ENCODE measurements at regions not wholly inside any gene's neighbourhood (a gene's known extent, or its start where the extent isn't known, plus 50 kb on each side); places are given as distances from the start of the nearest gene placed in this dataset.

DNA sequence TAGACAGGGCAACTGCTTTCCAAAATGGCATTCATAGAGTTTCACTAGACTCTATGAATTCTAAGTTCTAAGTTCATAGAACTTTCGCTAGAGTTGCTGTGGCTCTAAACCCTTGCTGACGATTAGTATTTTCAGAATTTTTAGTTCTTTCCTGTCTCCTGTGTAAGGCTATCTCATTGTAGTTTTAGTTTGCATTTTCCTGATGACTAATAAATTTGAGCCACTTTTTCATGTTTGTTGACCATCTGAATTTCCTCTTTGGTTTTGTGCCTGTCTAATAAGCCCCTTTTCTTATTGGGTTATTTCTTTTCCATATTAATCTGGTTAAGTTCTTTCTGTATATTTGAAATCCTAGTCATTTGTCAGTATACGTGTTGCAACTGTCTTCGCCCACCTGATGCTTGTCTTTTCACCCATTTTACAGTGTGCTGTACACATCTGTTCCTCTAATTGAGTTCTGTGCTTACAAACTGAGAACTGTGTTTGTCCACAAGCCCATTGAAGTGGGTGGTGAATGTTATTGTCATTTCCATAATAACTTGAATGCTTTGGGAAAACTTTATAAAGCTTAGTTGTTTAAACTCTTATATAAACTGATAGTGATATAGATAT, 177.7 kb upstream of the CDYL start:
- no peaks in the 10 kb centered on the region for H3K4me1 ChIP-seq (ENCODE audit: control insufficient read depth in 1 of 2, insufficient read depth in 2 of 2, low read length in 2 of 2)
- no peak overlapping the region for H3K27ac ChIP-seq (ENCODE audit: low read length)
- no peaks in the 10 kb centered on the region for H3K27me3 ChIP-seq (ENCODE audit: low read depth, low read length)
- H3K4me3 ChIP-seq (ENCODE audit: low read depth in 1 of 2, low read length in 2 of 2), result no peak overlapping the region
- no peaks in the 10 kb centered on the region for H3K36me3 ChIP-seq (ENCODE audit: control insufficient read depth in 1 of 2, insufficient read depth in 2 of 2, low read length in 2 of 2)
- H3K9me3 ChIP-seq (ENCODE audit: control insufficient read depth in 1 of 2, low read length in 2 of 2), result no peaks in the 10 kb centered on the region

DNA sequence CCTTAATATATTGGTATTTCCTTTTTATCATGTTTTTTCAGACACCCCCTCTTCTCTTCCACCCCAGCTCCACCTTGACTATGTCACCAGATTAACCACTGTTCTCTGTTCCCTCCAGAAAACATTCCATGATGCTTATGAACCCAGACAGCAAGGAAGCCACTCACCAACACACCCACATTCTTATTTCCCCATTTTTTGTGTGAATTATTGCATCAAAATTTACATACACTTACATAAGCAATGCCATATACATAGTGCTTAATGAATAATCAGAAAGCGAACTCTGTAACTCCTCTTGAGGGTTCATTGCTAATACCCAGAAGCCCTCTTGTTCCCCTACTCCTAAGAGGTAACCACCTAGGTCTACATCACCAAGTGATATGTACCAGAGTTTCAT, 182.3 kb upstream of the CDYL start:
- H3K27ac ChIP-seq (ENCODE audit: low read length), result no peak overlapping the region
- H3K27me3 ChIP-seq (ENCODE audit: low read depth, low read length), result no peaks in the 10 kb centered on the region
- no peaks in the 10 kb centered on the region for H3K36me3 ChIP-seq (ENCODE audit: control insufficient read depth in 1 of 2, insufficient read depth in 2 of 2, low read length in 2 of 2)
- H3K4me3 ChIP-seq (ENCODE audit: low read depth in 1 of 2, low read length in 2 of 2), result no peak overlapping the region
- H3K9me3 ChIP-seq (ENCODE audit: control insufficient read depth in 1 of 2, low read length in 2 of 2), result no peaks in the 10 kb centered on the region
- H3K4me1 ChIP-seq (ENCODE audit: control insufficient read depth in 1 of 2, insufficient read depth in 2 of 2, low read length in 2 of 2), result no peaks in the 10 kb centered on the region

DNA sequence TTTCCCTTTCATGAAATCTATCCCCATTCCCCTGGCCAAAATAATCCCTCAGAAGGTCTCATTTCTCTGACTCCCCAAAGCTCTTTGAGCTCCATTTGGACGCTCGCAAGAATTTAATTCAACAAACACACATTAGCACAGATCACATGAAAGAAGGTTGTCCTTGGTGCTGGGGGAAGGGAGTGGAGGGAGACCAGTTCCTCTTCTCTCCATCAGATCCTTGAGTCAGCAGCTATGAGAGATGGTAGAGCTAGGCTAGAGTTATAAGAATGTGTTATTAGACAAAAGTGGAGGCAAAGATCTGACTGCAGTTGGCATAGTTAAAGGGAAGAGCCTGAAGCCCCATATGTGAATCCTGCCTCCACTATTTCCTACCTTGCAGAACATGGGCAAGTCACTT, 184.2 kb upstream of the CDYL start:
- no peaks in the 10 kb centered on the region for H3K36me3 ChIP-seq (ENCODE audit: control insufficient read depth in 1 of 2, insufficient read depth in 2 of 2, low read length in 2 of 2)
- H3K9me3 ChIP-seq (ENCODE audit: control insufficient read depth in 1 of 2, low read length in 2 of 2), result no peaks in the 10 kb centered on the region
- no peaks in the 10 kb centered on the region for H3K27me3 ChIP-seq (ENCODE audit: low read depth, low read length)
- H3K4me1 ChIP-seq (ENCODE audit: control insufficient read depth in 1 of 2, insufficient read depth in 2 of 2, low read length in 2 of 2), result no peaks in the 10 kb centered on the region
- H3K27ac ChIP-seq (ENCODE audit: low read length), result no peak overlapping the region
- no peak overlapping the region for H3K4me3 ChIP-seq (ENCODE audit: low read depth in 1 of 2, low read length in 2 of 2)

DNA sequence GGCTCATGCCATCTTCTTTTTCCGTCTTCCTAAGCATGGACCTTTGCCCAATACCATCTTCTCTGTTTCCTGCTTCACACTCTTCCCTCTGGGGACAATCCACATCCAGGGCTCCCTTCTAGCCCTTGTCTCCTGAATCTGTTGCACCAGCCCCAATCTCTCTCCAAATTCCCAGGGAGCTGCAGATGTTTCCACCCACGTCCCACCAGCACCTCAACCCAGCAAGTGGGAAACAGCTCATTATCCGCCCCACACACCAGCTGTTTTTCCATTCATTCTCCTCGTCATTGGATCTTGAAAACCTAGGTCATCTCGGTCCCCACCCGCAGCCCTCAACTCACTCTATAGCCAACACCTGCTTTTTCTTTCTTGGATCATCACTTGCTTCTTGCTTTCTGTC, 185.0 kb upstream of the CDYL start:
- H3K4me1 ChIP-seq (ENCODE audit: control insufficient read depth in 1 of 2, insufficient read depth in 2 of 2, low read length in 2 of 2), result no peaks in the 10 kb centered on the region
- no peak overlapping the region for H3K27ac ChIP-seq (ENCODE audit: low read length)
- no peaks in the 10 kb centered on the region for H3K9me3 ChIP-seq (ENCODE audit: control insufficient read depth in 1 of 2, low read length in 2 of 2)
- H3K27me3 ChIP-seq (ENCODE audit: low read depth, low read length), result no peaks in the 10 kb centered on the region
- no peak overlapping the region for H3K4me3 ChIP-seq (ENCODE audit: low read depth in 1 of 2, low read length in 2 of 2)
- H3K36me3 ChIP-seq (ENCODE audit: control insufficient read depth in 1 of 2, insufficient read depth in 2 of 2, low read length in 2 of 2), result no peaks in the 10 kb centered on the region

DNA sequence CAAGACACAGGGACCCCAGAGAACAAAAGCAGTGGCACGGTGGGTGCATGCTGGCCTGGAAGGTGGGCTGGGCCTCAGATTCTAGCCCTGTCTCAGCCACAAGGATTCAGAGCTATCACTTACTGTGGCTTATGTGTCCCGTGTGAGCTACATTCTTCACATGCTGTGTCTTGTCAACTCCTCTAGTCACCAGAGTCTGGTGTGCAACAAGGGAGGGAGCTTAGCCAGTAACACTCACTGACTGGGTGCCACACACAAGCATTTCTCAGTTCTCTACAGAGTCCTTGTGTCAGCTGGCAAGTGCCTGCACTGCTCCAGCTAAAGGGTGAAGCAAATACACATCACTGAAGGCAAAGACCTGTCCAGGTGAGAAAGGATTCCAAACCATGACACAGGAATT, 186.9 kb upstream of the CDYL start:
- Histone ChIP-seq H3K9me3 (ENCODE audit: control insufficient read depth in 1 of 2, low read length in 2 of 2) (no peaks in the 10 kb centered on the region), H3K4me1 (ENCODE audit: control insufficient read depth in 1 of 2, insufficient read depth in 2 of 2, low read length in 2 of 2) (no peaks in the 10 kb centered on the region), H3K27me3 (ENCODE audit: low read depth, low read length) (no peaks in the 10 kb centered on the region), H3K27ac (ENCODE audit: low read length) (no peak overlapping the region), H3K4me3 (ENCODE audit: low read depth in 1 of 2, low read length in 2 of 2) (no peak overlapping the region), H3K36me3 (ENCODE audit: control insufficient read depth in 1 of 2, insufficient read depth in 2 of 2, low read length in 2 of 2) (no peaks in the 10 kb centered on the region)

DNA sequence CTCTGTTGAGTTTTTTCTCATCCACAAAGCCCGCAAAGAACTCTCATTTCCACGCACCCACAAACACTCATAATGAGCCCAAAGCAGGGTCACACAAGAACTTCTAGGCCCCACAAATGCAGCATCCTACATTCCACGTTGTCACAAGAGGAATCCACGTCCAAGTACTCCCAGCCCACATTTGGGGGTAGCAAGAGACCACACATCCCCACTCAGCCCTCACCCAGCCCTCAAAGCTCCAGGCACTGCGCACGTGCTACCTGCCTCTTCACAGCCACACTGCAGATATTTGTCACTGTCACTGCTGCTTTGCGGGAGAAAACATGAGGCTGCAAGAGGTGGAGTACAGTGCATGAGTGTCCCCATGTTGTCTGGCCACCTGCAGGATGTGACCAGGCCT, 187.6 kb upstream of the CDYL start:
- no peaks in the 10 kb centered on the region for H3K4me1 ChIP-seq (ENCODE audit: control insufficient read depth in 1 of 2, insufficient read depth in 2 of 2, low read length in 2 of 2)
- no peak overlapping the region for H3K27ac ChIP-seq (ENCODE audit: low read length)
- no peaks in the 10 kb centered on the region for H3K27me3 ChIP-seq (ENCODE audit: low read depth, low read length)
- no peaks in the 10 kb centered on the region for H3K9me3 ChIP-seq (ENCODE audit: control insufficient read depth in 1 of 2, low read length in 2 of 2)
- H3K4me3 ChIP-seq (ENCODE audit: low read depth in 1 of 2, low read length in 2 of 2), result no peak overlapping the region
- no peaks in the 10 kb centered on the region for H3K36me3 ChIP-seq (ENCODE audit: control insufficient read depth in 1 of 2, insufficient read depth in 2 of 2, low read length in 2 of 2)

DNA sequence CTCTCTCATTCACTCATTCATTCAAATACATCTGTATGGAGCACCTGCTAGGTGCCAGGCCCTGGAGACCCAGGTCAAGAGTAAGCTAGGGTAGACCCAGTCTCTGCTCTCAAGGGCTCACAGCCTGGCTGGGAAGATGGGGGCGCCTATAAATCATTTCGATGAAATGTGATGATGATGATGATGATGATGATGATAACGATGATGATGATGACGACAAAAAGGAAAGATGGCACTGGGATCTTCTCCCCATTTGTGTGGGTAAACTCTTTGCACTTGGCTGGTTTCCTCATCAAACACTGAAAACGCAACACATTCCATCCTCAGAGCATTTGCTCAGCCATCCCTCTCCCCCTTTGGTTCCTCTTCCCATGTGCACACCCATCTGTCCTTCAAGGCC, 188.0 kb upstream of the CDYL start:
- Histone ChIP-seq H3K27ac (ENCODE audit: low read length) (no peak overlapping the region), H3K36me3 (ENCODE audit: control insufficient read depth in 1 of 2, insufficient read depth in 2 of 2, low read length in 2 of 2) (no peaks in the 10 kb centered on the region), H3K9me3 (ENCODE audit: control insufficient read depth in 1 of 2, low read length in 2 of 2) (no peaks in the 10 kb centered on the region), H3K27me3 (ENCODE audit: low read depth, low read length) (no peaks in the 10 kb centered on the region), H3K4me3 (ENCODE audit: low read depth in 1 of 2, low read length in 2 of 2) (no peak overlapping the region), H3K4me1 (ENCODE audit: control insufficient read depth in 1 of 2, insufficient read depth in 2 of 2, low read length in 2 of 2) (no peaks in the 10 kb centered on the region)

DNA sequence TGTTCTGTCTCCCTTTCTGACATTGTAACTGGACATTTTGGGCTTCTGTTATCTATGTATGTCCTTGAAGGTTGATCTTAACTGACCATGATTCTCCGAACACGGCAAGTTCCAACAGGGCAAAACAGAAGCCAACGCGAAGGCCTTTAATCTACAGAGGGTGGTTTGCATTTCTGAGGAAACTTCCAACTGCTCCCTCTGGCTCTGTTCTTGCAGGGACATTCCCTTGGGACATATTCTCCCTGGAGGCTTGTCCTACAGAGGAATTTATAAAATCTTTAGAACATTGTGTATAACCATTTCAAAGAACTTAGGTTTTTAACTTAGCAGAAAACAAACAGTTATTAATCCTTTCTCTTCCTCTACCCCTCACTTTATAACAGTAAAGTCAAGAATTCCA, 189.0 kb upstream of the CDYL start:
- H3K36me3 ChIP-seq (ENCODE audit: control insufficient read depth in 1 of 2, insufficient read depth in 2 of 2, low read length in 2 of 2), result no peaks in the 10 kb centered on the region
- H3K9me3 ChIP-seq (ENCODE audit: control insufficient read depth in 1 of 2, low read length in 2 of 2), result no peaks in the 10 kb centered on the region
- no peaks in the 10 kb centered on the region for H3K27me3 ChIP-seq (ENCODE audit: low read depth, low read length)
- no peak overlapping the region for H3K4me3 ChIP-seq (ENCODE audit: low read depth in 1 of 2, low read length in 2 of 2)
- peaks cover 0 to under 1% of the 10 kb centered on the region in 2 donors for H3K4me1 ChIP-seq (ENCODE audit: control insufficient read depth in 1 of 2, insufficient read depth in 2 of 2, low read length in 2 of 2)
- no peak overlapping the region for H3K27ac ChIP-seq (ENCODE audit: low read length)

DNA sequence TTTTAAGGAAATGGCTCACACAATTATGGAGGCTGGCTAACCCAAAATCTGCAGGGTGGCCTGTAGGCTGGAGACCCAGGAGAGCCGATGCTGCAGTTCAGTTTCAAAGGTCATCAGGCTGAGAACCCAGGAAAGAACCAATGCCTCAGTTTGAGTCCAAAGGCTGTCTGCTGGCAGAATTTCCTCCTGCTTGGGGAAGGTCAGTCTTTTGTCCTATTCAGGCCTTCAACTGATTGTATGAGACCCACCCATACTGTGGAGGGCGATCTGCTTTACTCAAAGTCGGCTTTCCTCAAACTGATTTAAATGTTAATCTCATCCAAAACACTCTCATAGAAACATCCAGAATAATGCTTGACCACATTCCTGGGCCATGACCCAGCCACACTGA, 189.7 kb upstream of the CDYL start:
- Histone ChIP-seq H3K9me3 (ENCODE audit: control insufficient read depth in 1 of 2, low read length in 2 of 2) (no peaks in the 10 kb centered on the region), H3K4me1 (ENCODE audit: control insufficient read depth in 1 of 2, insufficient read depth in 2 of 2, low read length in 2 of 2) (peaks cover 0 to 5% of the 10 kb centered on the region in 2 donors), H3K4me3 (ENCODE audit: low read depth in 1 of 2, low read length in 2 of 2) (no peak overlapping the region), H3K27ac (ENCODE audit: low read length) (no peak overlapping the region), H3K36me3 (ENCODE audit: control insufficient read depth in 1 of 2, insufficient read depth in 2 of 2, low read length in 2 of 2) (no peaks in the 10 kb centered on the region), H3K27me3 (ENCODE audit: low read depth, low read length) (no peaks in the 10 kb centered on the region)

DNA sequence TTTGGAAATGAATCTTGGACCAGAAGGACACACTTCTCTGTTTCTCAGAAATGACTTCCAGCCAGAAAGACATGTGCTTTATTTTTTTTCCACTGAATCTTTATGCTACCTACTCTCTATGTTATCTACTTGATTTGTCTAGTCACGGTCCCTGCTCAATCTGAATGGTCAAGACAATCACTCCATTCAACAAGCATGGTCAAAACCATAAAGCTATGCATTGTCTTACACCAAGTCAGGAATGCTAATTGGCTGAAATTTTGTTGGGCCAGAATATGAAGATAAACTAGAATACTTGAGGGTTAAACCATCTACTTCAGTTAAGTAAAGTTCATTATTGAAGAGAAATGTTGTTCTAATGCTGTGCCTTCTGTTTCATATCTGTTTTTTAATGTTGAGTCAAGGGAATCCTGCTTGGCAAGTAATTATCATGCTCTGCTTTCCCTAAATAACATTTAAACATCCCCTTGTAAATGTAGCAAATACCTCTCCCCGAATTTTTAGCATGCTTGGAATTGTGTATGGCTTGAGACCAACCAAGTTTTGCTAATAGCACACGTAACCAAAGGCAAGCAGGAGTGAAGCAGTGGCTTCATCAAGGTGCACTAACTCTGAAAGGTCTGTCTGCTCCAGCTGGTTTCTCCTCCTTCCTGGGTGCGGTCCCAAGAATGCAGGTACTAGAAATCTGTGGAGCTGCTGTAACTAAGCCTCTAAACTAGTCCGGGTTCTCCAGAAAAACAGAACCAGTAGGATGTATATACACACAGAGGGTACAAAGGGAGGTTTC, 190.3 kb upstream of the CDYL start:
- Histone ChIP-seq H3K4me3 (ENCODE audit: low read depth in 1 of 2, low read length in 2 of 2) (no peak overlapping the region), H3K27ac (ENCODE audit: low read length) (no peak overlapping the region), H3K27me3 (ENCODE audit: low read depth, low read length) (no peaks in the 10 kb centered on the region), H3K9me3 (ENCODE audit: control insufficient read depth in 1 of 2, low read length in 2 of 2) (no peaks in the 10 kb centered on the region), H3K4me1 (ENCODE audit: control insufficient read depth in 1 of 2, insufficient read depth in 2 of 2, low read length in 2 of 2) (peaks cover 0 to 5% of the 10 kb centered on the region in 2 donors), H3K36me3 (ENCODE audit: control insufficient read depth in 1 of 2, insufficient read depth in 2 of 2, low read length in 2 of 2) (no peaks in the 10 kb centered on the region)

DNA sequence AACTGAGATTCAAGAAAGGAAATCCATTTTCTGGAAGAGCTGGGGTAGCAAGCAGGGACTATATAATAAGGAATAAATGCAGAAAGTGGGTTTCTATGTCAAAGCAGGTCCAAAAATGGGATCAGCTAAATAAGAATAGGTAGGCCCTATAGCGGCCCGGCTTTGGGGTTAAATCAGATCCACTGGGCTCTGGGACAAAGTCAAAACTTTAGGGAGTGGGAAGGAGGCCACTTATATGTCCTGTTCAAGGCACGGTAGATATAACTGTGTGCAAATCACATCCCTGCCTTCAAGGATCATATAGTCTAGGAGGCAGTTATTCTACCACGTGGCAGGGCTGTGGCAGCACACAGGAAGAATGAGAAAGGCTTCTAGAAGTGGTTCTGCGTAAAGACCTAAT, 191.4 kb upstream of the CDYL start:
- Histone ChIP-seq H3K9me3 (ENCODE audit: control insufficient read depth in 1 of 2, low read length in 2 of 2) (no peaks in the 10 kb centered on the region), H3K4me3 (ENCODE audit: low read depth in 1 of 2, low read length in 2 of 2) (no peak overlapping the region), H3K4me1 (ENCODE audit: control insufficient read depth in 1 of 2, insufficient read depth in 2 of 2, low read length in 2 of 2) (peaks cover 0 to 5% of the 10 kb centered on the region in 2 donors), H3K36me3 (ENCODE audit: control insufficient read depth in 1 of 2, insufficient read depth in 2 of 2, low read length in 2 of 2) (no peaks in the 10 kb centered on the region), H3K27ac (ENCODE audit: low read length) (no peak overlapping the region), H3K27me3 (ENCODE audit: low read depth, low read length) (no peaks in the 10 kb centered on the region)

All from muscle layer of duodenum (tissue), 2 donors.